NOMO-1 (cell line): ENCODE measurements at regions not wholly inside any gene's neighbourhood (a gene's known extent, or its start where the extent isn't known, plus 50 kb on each side); places are given as distances from the start of the nearest gene placed in this dataset.

Source experiments
- DNase-seq, 2 experiments: peaks; one replicate each; lab custom pipeline; 2025; ENCODE audit not compliant: unreplicated experiment in 2 of 2; lab: John Stamatoyannopoulos, UW

GRCh38 chr6:14735956-14736486 is 509.8 kb upstream of the JARID2 start:
- DNase-seq: no peak

GRCh38 chr6:14736554-14736953 is 509.3 kb upstream of the JARID2 start:
- no peak for DNase-seq

- DNase-seq: no peak
These were observed 507.4 kb upstream of the JARID2 start for GRCh38 chr6:14738497-14738896.

- DNase-seq: peak in 1 of 2 experiments; percentile 34
These were observed 506.9 kb upstream of the JARID2 start for GRCh38 chr6:14738933-14739332.

GRCh38 chr6:14739827-14740226 is 506.0 kb upstream of the JARID2 start:
- DNase-seq: no peak

GRCh38 chr6:14742171-14742570 is 503.7 kb upstream of the JARID2 start:
- DNase-seq: no peak

GRCh38 chr6:14742680-14743079 is 503.2 kb upstream of the JARID2 start:
- DNase-seq: no peak

- DNase-seq: no peak
These were observed 502.8 kb upstream of the JARID2 start for GRCh38 chr6:14743144-14743473.

GRCh38 chr6:14743474-14744211 is 502.2 kb upstream of the JARID2 start:
- DNase-seq: peak; percentile 66 to 86

GRCh38 chr6:14744212-14744556 is 501.7 kb upstream of the JARID2 start:
- no peak for DNase-seq

GRCh38 chr6:14746139-14746837 is 499.6 kb upstream of the JARID2 start:
- DNase-seq: no peak

- no peak for DNase-seq
These were observed 497.9 kb upstream of the JARID2 start for GRCh38 chr6:14747881-14748520.

GRCh38 chr6:14748679-14749078 is 497.2 kb upstream of the JARID2 start:
- peak in 1 of 2 experiments; percentile 51 for DNase-seq

- DNase-seq: no peak
These were observed 495.7 kb upstream of the JARID2 start for GRCh38 chr6:14750059-14750661.

GRCh38 chr6:14751645-14752175 is 494.2 kb upstream of the JARID2 start:
- DNase-seq: no peak

GRCh38 chr6:14754751-14755513 is 490.9 kb upstream of the JARID2 start:
- DNase-seq: no peak

- DNase-seq: no peak
These were observed 489.5 kb upstream of the JARID2 start for GRCh38 chr6:14756340-14756739.

GRCh38 chr6:14757014-14757413 is 488.9 kb upstream of the JARID2 start:
- DNase-seq: no peak

- no peak for DNase-seq
These were observed 488.5 kb upstream of the JARID2 start for GRCh38 chr6:14757418-14757817.

GRCh38 chr6:14758421-14759081 is 487.3 kb upstream of the JARID2 start:
- peak; percentile 62 to 80 for DNase-seq
